DOHH2 (cell line): ENCODE measurements at regions not wholly inside any gene's neighbourhood (a gene's known extent, or its start where the extent isn't known, plus 50 kb on each side); places are given as distances from the start of the nearest gene placed in this dataset.

Experiments used
- EZH2phosphoT487 ChIP-seq: fragments of 200-600 bp; sonication (generic); IDR thresholded peaks from 2 replicates; pipeline ENCODE4 v1.6.1; 2017; ENCODE audit warnings: borderline replicate concordance, mild to moderate bottlenecking, antibody characterized with exemption, low read length, moderate library complexity, mixed read lengths
- TF ChIP-seq, protein P1 (sequence below): fragments of 200-600 bp; sonication (generic); IDR thresholded peaks from one replicate; pipeline ENCODE4 v1.5.1; 2014; ENCODE audit warnings: antibody characterized with exemption, mild to moderate bottlenecking, low read depth, low read length; ENCODE audit not compliant: poor library complexity, severe bottlenecking

DNA sequence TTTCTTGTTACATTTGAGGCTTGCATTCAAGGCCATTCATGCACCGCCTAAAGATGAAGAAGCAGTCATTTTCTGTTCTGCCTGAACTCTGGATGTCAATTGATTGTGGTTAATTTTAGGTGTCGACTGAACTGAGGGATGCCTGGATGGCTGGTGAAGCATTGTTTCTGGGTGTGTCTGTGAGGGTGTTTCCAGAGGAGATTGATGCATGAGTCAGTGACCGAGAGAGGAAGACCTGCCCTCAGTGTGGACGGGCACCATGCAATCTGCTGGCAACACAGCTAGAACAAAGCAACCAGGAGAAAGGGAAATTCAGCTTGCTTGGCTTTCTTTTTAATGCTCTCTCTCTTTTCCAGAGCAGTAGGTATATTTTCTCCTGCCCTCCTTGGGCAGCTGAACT, 164.1 kb upstream of the ECI2 start:
- TF ChIP-seq EZH2phosphoT487: no peak
- TF ChIP-seq, protein P1, sequence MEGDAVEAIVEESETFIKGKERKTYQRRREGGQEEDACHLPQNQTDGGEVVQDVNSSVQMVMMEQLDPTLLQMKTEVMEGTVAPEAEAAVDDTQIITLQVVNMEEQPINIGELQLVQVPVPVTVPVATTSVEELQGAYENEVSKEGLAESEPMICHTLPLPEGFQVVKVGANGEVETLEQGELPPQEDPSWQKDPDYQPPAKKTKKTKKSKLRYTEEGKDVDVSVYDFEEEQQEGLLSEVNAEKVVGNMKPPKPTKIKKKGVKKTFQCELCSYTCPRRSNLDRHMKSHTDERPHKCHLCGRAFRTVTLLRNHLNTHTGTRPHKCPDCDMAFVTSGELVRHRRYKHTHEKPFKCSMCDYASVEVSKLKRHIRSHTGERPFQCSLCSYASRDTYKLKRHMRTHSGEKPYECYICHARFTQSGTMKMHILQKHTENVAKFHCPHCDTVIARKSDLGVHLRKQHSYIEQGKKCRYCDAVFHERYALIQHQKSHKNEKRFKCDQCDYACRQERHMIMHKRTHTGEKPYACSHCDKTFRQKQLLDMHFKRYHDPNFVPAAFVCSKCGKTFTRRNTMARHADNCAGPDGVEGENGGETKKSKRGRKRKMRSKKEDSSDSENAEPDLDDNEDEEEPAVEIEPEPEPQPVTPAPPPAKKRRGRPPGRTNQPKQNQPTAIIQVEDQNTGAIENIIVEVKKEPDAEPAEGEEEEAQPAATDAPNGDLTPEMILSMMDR: no peak
